ENCODE measurements at regions not wholly inside any gene's neighbourhood (a gene's known extent, or its start where the extent isn't known, plus 50 kb on each side); places are given as distances from the start of the nearest gene placed in this dataset.

DNA sequence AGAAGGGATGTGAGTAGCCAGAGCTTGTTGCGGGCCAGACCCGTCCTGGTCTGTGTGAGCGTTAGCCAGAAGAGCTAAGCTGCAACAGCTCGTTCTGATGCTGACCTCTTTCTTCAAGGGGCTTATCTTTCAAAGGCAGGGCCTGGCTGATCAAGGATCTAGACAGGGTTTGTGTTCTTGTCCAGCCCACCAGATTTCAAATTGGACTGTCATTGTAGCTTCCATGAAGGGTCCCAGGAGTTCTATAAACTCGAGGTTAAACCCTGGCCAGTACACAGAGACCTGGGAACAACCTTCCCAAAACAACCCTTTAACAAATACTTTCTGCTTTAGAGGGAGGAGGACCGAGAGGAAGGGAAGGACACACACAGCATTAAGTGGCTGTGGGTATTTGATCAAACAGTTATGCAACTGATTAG, 153.0 kb upstream of the TUT7 start:
- Histone ChIP-seq H3K4me3 (ENCODE audit: low read length) (no peak overlapping the region), H2AFZ (ENCODE audit: low read depth, low read length) (no peak overlapping the region), H3K27ac (ENCODE audit: low read length) (no peak overlapping the region), H3K36me3 (ENCODE audit: insufficient read depth, low read length) (no peaks in the 10 kb centered on the region), H3K9ac (ENCODE audit: low read length) (no peak overlapping the region), H3F3A (ENCODE audit: insufficient read depth, low read length, poor library complexity, severe bottlenecking) (no peaks in the 10 kb centered on the region), H3K9me2 (ENCODE audit: insufficient read depth, low read length) (no peaks in the 10 kb centered on the region), H4K20me1 (ENCODE audit: insufficient read depth) (no peaks in the 10 kb centered on the region), H3K9me3 (ENCODE audit: low read length) (no peaks in the 10 kb centered on the region), H3K4me2 (ENCODE audit: low read length) (no peak overlapping the region), H3K79me2 (replicated peaks; ENCODE audit: insufficient read depth, low read length) (no peaks in the 10 kb centered on the region), H3K27me3 (ENCODE audit: insufficient read depth, low read depth, low read length) (no peaks in the 10 kb centered on the region)
- TF ChIP-seq EZH2 (IDR thresholded peaks at IDR 0.05; ENCODE audit: borderline replicate concordance, insufficient read depth, low read length, poor library complexity, severe bottlenecking) (no peak), TAF1 (IDR thresholded peaks at IDR 0.05; ENCODE audit: low read depth) (no peak), POLR2AphosphoS5 (IDR thresholded peaks at IDR 0.05) (no peak), MXI1 (conservative IDR thresholded peaks at IDR 0.05; ENCODE audit: poor library complexity, severe bottlenecking) (no peak), SMC3 (conservative IDR thresholded peaks at IDR 0.05; ENCODE audit: poor library complexity) (no peak)
- TF ChIP-seq, protein P1, sequence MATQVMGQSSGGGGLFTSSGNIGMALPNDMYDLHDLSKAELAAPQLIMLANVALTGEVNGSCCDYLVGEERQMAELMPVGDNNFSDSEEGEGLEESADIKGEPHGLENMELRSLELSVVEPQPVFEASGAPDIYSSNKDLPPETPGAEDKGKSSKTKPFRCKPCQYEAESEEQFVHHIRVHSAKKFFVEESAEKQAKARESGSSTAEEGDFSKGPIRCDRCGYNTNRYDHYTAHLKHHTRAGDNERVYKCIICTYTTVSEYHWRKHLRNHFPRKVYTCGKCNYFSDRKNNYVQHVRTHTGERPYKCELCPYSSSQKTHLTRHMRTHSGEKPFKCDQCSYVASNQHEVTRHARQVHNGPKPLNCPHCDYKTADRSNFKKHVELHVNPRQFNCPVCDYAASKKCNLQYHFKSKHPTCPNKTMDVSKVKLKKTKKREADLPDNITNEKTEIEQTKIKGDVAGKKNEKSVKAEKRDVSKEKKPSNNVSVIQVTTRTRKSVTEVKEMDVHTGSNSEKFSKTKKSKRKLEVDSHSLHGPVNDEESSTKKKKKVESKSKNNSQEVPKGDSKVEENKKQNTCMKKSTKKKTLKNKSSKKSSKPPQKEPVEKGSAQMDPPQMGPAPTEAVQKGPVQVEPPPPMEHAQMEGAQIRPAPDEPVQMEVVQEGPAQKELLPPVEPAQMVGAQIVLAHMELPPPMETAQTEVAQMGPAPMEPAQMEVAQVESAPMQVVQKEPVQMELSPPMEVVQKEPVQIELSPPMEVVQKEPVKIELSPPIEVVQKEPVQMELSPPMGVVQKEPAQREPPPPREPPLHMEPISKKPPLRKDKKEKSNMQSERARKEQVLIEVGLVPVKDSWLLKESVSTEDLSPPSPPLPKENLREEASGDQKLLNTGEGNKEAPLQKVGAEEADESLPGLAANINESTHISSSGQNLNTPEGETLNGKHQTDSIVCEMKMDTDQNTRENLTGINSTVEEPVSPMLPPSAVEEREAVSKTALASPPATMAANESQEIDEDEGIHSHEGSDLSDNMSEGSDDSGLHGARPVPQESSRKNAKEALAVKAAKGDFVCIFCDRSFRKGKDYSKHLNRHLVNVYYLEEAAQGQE (IDR thresholded peaks at IDR 0.05; ENCODE audit: borderline replicate concordance) = no peak

DNA sequence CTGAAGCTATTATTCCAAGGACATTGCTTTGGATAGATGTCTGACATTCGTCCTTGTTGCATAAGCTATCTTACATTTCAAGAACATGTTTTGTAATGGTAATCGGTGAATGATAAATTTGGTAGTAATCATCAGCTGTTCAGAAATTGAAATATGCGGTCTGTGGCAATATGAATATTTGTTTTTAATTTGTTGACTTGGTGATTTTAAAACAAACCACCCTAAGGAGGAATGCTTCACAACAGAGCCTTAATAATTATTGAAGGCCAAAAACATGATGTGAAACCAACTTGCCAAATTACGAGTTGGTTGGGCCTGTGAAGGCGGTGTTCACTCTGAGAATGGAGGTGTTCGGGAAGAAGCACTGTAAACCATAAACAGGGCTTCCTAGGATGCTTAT, 149.7 kb upstream of the TUT7 start:
- Histone ChIP-seq H2AFZ (ENCODE audit: low read depth, low read length) (no peak overlapping the region), H3K9me3 (ENCODE audit: low read length) (no peaks in the 10 kb centered on the region), H3K36me3 (ENCODE audit: insufficient read depth, low read length) (no peaks in the 10 kb centered on the region), H3K27me3 (ENCODE audit: insufficient read depth, low read depth, low read length) (no peaks in the 10 kb centered on the region), H3K79me2 (replicated peaks; ENCODE audit: insufficient read depth, low read length) (no peaks in the 10 kb centered on the region), H3F3A (ENCODE audit: insufficient read depth, low read length, poor library complexity, severe bottlenecking) (no peaks in the 10 kb centered on the region), H3K4me2 (ENCODE audit: low read length) (no peak overlapping the region), H3K27ac (ENCODE audit: low read length) (no peak overlapping the region), H3K9ac (ENCODE audit: low read length) (no peak overlapping the region), H3K4me3 (ENCODE audit: low read length) (no peak overlapping the region), H4K20me1 (ENCODE audit: insufficient read depth) (no peaks in the 10 kb centered on the region), H3K9me2 (ENCODE audit: insufficient read depth, low read length) (no peaks in the 10 kb centered on the region)
- no peak for TF ChIP-seq RAD21 (conservative IDR thresholded peaks at IDR 0.05)
- no peak for TF ChIP-seq SMC3 (conservative IDR thresholded peaks at IDR 0.05; ENCODE audit: poor library complexity)
- no peak for TF ChIP-seq TAF1 (IDR thresholded peaks at IDR 0.05; ENCODE audit: low read depth)
- TF ChIP-seq EP300 (conservative IDR thresholded peaks at IDR 0.05; ENCODE audit: poor library complexity, severe bottlenecking) = no peak
- no peak for TF ChIP-seq EZH2 (IDR thresholded peaks at IDR 0.05; ENCODE audit: borderline replicate concordance, insufficient read depth, low read length, poor library complexity, severe bottlenecking)
- no peak for TF ChIP-seq MXI1 (conservative IDR thresholded peaks at IDR 0.05; ENCODE audit: poor library complexity, severe bottlenecking)
- TF ChIP-seq, protein P2, sequence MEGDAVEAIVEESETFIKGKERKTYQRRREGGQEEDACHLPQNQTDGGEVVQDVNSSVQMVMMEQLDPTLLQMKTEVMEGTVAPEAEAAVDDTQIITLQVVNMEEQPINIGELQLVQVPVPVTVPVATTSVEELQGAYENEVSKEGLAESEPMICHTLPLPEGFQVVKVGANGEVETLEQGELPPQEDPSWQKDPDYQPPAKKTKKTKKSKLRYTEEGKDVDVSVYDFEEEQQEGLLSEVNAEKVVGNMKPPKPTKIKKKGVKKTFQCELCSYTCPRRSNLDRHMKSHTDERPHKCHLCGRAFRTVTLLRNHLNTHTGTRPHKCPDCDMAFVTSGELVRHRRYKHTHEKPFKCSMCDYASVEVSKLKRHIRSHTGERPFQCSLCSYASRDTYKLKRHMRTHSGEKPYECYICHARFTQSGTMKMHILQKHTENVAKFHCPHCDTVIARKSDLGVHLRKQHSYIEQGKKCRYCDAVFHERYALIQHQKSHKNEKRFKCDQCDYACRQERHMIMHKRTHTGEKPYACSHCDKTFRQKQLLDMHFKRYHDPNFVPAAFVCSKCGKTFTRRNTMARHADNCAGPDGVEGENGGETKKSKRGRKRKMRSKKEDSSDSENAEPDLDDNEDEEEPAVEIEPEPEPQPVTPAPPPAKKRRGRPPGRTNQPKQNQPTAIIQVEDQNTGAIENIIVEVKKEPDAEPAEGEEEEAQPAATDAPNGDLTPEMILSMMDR (IDR thresholded peaks at IDR 0.05; ENCODE audit: poor library complexity, severe bottlenecking) = no peak
- no peak for TF ChIP-seq POLR2AphosphoS5 (IDR thresholded peaks at IDR 0.05)
- TF ChIP-seq, protein P1 (IDR thresholded peaks at IDR 0.05; ENCODE audit: borderline replicate concordance) = no peak

Data from neural cell (in vitro differentiated cells).